ENCODE measurements at regions not wholly inside any gene's neighbourhood (a gene's known extent, or its start where the extent isn't known, plus 50 kb on each side); places are given as distances from the start of the nearest gene placed in this dataset.

- TF ChIP-seq PATZ1 (CRISPR knock-in tag; IDR thresholded peaks at IDR 0.05; ENCODE audit: borderline replicate concordance) = no peak
Measured at GRCh38 chr12:115785548-115785947, 491.9 kb downstream of the MED13L start (continued).

- TF ChIP-seq CSRNP3 (CRISPR knock-in tag; IDR thresholded peaks at IDR 0.05) = no peak
- no peak for TF ChIP-seq TOX (CRISPR knock-in tag; IDR thresholded peaks at IDR 0.05; ENCODE audit: borderline replicate concordance)
- TF ChIP-seq ISL1 (CRISPR knock-in tag; IDR thresholded peaks at IDR 0.05) = no peak
- ATAC-seq = no peak
Measured at GRCh38 chr12:115776399-115776798, 501.1 kb downstream of the MED13L start.

GRCh38 chr12:115774148-115774895 lies 503.2 kb downstream of the MED13L start:
- ATAC-seq = no peak
- TF ChIP-seq RARB (CRISPR knock-in tag; IDR thresholded peaks at IDR 0.05) (no peak), ESRRG (CRISPR knock-in tag; IDR thresholded peaks at IDR 0.05) (no peak), ARNTL (CRISPR knock-in tag; IDR thresholded peaks at IDR 0.05; ENCODE audit: borderline replicate concordance, low read depth) (no peak), ZFP3 (CRISPR knock-in tag; IDR thresholded peaks at IDR 0.05) (no peak), GLIS3 (CRISPR knock-in tag; IDR thresholded peaks at IDR 0.05) (no peak), ZFP30 (CRISPR knock-in tag; IDR thresholded peaks at IDR 0.05) (no peak), TCF4 (CRISPR knock-in tag; IDR thresholded peaks at IDR 0.05; ENCODE audit: borderline replicate concordance) (no peak), ZC3H10 (CRISPR knock-in tag; IDR thresholded peaks at IDR 0.05) (no peak), PATZ1 (CRISPR knock-in tag; IDR thresholded peaks at IDR 0.05; ENCODE audit: borderline replicate concordance) (no peak), CREB5 (CRISPR knock-in tag; IDR thresholded peaks at IDR 0.05; ENCODE audit: low read depth) (no peak), ZNF8 (CRISPR knock-in tag; IDR thresholded peaks at IDR 0.05) (no peak), TOX (CRISPR knock-in tag; IDR thresholded peaks at IDR 0.05; ENCODE audit: borderline replicate concordance) (no peak), OSR1 (CRISPR knock-in tag; IDR thresholded peaks at IDR 0.05) (no peak), CSRNP3 (CRISPR knock-in tag; IDR thresholded peaks at IDR 0.05) (no peak)

GRCh38 chr12:115771601-115772000 lies 505.9 kb downstream of the MED13L start:
- no peak for ATAC-seq
- TF ChIP-seq PATZ1 (CRISPR knock-in tag; IDR thresholded peaks at IDR 0.05; ENCODE audit: borderline replicate concordance) (no peak), TSHZ2 (CRISPR knock-in tag; IDR thresholded peaks at IDR 0.05) (no peak), RARB (CRISPR knock-in tag; IDR thresholded peaks at IDR 0.05) (no peak), CSRNP3 (CRISPR knock-in tag; IDR thresholded peaks at IDR 0.05) (no peak), OSR1 (CRISPR knock-in tag; IDR thresholded peaks at IDR 0.05) (no peak), ZNF565 (CRISPR knock-in tag; conservative IDR thresholded peaks at IDR 0.05; ENCODE audit: low read depth) (no peak), ZFP30 (CRISPR knock-in tag; IDR thresholded peaks at IDR 0.05) (no peak), ARNTL (CRISPR knock-in tag; IDR thresholded peaks at IDR 0.05; ENCODE audit: borderline replicate concordance, low read depth) (no peak), ISL1 (CRISPR knock-in tag; IDR thresholded peaks at IDR 0.05) (no peak)
